NCI-H1105 treated with DMSO at 0.1 percent for 48 hours (cell line): ENCODE measurements at regions not wholly inside any gene's neighbourhood (a gene's known extent, or its start where the extent isn't known, plus 50 kb on each side); places are given as distances from the start of the nearest gene placed in this dataset.
"Not testable (repeated sequence)": the region's sequence is repeated elsewhere in the genome, so short reads cannot be mapped to it uniquely, and the experiment has no call there.

Experiments
- DNase-seq: peaks from one replicate; lab custom pipeline; 2025; lab: John Stamatoyannopoulos, UW

GRCh38 chr9:129317179-129318011, 139.3 kb upstream of the IER5L start:
- DNase-seq: no peak

DNA sequence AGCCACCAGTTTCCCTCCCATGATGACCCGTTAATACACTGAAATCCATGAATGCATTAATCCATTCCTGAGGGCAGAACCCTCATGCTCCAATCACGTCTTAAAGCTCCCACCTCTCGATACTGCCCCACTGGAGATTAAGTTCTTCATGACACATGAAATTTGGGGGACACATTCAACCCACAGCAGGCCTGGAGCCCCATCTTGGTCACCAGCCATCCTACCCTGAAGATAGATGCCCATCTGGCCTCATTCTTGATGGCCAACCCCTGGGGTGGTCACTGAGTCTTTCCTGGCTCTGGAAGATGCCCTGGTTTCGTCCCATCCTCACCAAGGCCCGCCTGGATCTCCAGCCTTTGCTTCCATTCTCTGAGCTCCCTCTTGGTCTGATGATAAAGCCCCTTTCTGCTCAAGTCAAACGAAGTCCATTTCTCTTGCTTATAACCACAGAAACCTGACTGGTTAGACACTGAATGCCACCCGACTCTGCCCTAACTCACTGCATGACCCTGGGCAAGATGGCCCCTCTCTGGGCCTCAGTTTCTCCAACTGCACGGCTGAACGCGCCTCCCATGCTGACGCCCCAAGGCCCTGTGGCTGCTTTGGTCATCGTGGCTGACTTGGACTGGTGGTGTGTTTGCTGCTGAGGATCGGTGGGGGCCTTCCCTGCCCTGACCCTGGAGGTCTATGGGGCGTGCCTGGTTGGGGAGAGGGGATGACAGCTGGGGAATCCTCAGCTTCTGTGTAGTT, 138.4 kb upstream of the IER5L start:
- DNase-seq: no peak

GRCh38 chr9:129313331-129313955, 135.4 kb upstream of the IER5L start:
- DNase-seq: no peak

- DNase-seq: no peak
Observed at GRCh38 chr9:129312251-129313122, 134.4 kb upstream of the IER5L start.

DNA sequence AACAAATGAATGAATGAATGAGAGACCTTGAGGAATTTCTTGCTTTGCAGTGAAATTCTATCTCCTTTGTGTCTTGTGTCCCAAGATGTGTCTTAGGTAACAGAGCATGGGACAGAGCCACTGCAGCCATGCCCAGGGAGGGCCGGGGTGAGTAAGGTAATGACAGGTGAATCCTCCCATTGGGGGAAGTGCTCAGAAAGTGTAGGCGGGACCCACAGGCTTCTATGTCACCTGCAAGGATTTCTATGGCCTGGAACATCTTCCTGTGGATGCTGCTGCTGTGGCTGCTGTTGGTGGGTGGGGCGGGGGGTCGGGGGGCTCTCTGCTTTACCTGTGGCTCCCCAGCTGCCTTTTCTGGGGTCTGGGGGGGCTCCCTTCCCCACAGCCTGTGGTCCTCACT, 133.6 kb upstream of the IER5L start:
- DNase-seq: no peak

DNA sequence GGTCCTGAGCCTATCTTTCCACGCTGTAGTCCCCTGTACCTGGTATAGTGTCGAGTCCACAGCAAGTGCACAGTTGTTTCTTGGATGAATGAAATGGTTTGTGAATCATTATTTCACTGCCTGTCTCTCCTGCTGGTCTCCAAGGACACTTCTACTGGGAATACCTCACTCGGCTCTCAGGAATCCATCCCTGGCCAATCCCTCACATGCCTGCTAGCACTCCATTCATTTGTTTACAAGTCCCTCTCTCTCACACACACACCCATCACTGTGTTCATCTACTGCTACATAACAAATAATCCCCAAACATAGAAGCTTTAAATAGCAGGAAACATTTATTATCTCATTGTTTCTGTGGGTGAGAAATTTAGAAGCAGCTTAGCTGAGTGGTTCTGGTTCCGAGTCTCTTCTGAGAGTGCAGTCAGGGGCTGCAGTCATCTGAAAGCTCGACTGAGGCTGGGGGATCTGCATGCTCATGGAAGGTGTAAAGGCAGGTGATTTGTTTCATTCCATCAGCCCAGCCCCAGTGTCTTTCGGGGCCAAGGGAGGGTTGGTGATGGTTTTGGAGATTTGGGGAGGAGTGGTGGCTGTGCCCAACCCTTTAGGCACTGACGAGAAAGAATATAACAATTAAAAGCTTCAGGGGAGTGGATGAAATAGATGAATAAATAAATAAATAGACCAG, 132.7 kb upstream of the IER5L start:
- no peak for DNase-seq

DNA sequence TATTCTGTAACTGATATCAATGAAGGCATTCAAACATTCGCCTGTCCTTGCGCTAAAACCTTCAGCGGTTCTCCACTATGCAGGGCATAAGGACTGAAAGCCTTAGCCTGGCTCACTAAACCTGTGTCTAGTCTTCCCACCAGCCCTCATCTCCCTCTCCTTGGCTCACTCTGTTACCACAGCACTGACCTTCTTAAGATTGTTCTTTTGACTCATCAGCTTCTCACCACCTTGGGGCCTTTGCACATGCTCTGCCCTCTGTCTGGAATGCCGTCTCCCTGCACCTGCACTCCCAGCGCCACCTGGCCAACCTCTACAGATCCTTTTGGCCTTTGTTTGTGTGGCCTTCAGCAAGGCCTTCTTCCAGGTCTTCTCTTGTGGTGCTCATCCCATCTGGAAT, 131.8 kb upstream of the IER5L start:
- no peak for DNase-seq

- DNase-seq: no peak
Observed at GRCh38 chr9:129309041-129309430, 131.0 kb upstream of the IER5L start.

DNA sequence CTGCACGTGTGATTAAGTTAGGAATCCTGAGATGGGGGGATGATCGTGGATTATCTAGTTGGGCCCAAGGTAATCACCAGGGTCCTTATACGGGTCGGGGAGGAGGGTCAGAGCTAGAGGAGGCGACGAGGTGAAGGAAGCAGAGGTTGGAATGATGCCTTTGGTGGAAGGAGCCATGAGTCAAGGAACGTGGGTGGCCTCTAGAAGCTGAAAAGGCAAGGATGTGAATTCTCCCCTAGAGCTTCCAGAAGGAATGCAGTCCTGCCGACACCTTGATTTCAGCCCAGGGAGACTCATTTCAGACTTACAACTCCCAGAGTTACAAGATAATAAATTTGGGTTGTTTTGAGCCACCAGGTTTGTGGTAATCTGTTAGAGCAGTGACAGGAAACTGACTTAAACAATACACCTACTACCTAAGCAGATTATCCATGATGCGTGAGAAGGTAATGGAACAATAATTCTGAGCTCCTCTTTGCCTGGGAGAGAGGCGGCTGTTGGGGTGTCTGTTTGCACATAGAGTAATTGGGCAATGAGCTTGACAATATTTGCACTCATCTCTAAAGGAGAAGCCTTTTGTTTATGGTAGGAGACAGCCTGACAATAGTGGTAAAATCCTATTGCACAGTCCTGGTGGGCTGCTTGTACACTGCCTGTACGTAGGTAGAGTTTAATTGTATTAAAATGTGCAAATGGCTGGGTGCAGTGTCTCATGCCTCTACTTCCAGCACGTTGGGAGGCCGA, 129.3 kb upstream of the IER5L start:
- no peak for DNase-seq

GRCh38 chr9:129306318-129306973, 128.4 kb upstream of the IER5L start:
- no peak for DNase-seq

GRCh38 chr9:129305246-129305645, 127.2 kb upstream of the IER5L start:
- no peak for DNase-seq

DNA sequence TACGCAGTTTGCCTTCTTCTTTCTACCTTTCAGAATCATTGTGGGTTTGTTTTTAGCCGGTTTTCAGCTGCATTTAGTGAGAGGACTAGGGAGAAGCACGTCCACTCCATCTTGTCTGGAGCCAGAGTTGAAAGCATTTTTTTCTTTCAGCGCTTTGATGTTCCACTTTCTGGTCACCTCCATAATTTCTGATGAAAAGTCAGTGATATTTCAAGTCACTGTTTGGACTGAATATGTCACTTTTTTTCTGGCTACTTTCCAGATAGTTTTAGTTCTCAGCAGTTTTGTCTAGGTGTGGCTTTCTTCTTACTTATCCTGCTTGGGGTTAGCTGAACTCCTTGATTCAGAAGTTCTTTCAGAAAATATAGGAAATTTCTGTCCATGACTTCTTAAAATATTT, 123.9 kb upstream of the IER5L start:
- no peak for DNase-seq

GRCh38 chr9:129296195-129296594, 118.1 kb upstream of the IER5L start:
- not testable (repeated sequence) for DNase-seq

- no peak for DNase-seq
Observed at GRCh38 chr9:129291041-129291501, 113.0 kb upstream of the IER5L start.

GRCh38 chr9:129290606-129291005, 112.5 kb upstream of the IER5L start:
- no peak for DNase-seq

GRCh38 chr9:129289883-129290282, 111.8 kb upstream of the IER5L start:
- no peak for DNase-seq

GRCh38 chr9:129289131-129289731, 111.2 kb upstream of the IER5L start:
- DNase-seq: no peak

DNA sequence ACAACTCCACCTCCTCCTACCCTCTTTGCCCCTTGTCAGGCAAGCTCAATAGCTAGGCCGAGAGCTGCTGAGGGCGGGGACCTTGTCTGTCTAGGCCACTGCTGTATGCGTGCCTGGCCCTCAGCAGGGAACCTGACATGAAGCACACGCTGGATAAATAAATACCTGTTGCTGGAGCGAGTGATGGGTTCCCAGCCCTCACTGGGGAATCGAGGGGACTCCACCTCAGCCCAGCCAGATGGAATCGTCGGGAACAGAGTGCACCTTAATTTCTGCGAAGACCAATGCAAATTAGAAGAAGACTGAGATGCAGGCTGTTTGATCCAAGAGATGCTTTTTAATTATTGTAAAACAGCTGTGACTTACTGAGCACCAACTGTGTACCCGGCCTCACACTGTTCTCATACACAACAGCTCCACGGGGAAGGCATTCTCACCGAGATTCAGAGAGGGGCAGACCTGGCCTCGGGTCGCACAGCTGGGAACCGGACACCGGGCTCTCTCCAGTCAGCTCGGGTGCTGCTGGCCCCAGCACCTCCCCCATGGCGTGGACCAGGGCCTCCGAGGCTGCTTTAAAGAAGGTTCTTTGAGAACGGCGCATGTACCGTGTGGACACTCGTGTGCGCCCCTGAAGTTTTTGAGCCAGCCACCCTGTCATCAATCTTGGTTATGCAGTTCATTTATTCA, 109.7 kb upstream of the IER5L start:
- DNase-seq: no peak
